ENCODE measurements at regions not wholly inside any gene's neighbourhood (a gene's known extent, or its start where the extent isn't known, plus 50 kb on each side); places are given as distances from the start of the nearest gene placed in this dataset.

DNA sequence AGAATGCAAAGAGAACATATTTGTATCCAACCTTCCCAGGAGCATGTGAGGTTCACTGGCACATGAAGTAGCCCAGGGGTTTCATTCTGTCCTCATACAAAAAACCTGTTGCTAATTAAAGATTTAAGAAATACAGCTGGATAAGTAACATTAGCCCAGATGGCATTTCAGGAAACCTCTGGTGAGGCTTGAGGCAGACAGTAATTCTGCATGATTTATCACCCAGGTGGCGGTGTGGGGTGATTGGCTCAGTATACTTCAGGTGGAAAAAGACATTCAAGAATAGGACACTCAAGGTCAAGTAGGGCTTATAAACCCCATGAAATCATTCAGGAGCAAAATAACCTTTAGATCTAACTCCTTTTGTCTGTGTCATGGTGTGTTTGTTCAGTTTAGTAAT lies 237.4 kb downstream of the RNF144A start:
- TF ChIP-seq, protein P1, sequence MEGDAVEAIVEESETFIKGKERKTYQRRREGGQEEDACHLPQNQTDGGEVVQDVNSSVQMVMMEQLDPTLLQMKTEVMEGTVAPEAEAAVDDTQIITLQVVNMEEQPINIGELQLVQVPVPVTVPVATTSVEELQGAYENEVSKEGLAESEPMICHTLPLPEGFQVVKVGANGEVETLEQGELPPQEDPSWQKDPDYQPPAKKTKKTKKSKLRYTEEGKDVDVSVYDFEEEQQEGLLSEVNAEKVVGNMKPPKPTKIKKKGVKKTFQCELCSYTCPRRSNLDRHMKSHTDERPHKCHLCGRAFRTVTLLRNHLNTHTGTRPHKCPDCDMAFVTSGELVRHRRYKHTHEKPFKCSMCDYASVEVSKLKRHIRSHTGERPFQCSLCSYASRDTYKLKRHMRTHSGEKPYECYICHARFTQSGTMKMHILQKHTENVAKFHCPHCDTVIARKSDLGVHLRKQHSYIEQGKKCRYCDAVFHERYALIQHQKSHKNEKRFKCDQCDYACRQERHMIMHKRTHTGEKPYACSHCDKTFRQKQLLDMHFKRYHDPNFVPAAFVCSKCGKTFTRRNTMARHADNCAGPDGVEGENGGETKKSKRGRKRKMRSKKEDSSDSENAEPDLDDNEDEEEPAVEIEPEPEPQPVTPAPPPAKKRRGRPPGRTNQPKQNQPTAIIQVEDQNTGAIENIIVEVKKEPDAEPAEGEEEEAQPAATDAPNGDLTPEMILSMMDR (IDR thresholded peaks at IDR 0.05), result no peak
- no peak for TF ChIP-seq POLR2A (IDR thresholded peaks at IDR 0.05; ENCODE audit: low read depth)

Measured in esophagus muscularis mucosa (tissue), 3 donors.